HUES6 (cell line): ENCODE measurements at regions not wholly inside any gene's neighbourhood (a gene's known extent, or its start where the extent isn't known, plus 50 kb on each side); places are given as distances from the start of the nearest gene placed in this dataset.
"Not testable (repeated sequence)": the region's sequence is repeated elsewhere in the genome, so short reads cannot be mapped to it uniquely, and the experiment has no call there.

Experiments used
- H3K27ac ChIP-seq: 2 replicates; pipeline ENCODE4 v1.7.0; 2013; ENCODE audit warnings: low read depth, mild to moderate bottlenecking, low read length, inconsistent platforms
- H3K27me3 ChIP-seq: 2 replicates; pipeline ENCODE4 v1.6.1; 2013; ENCODE audit warnings: low read length; ENCODE audit not compliant: control insufficient read depth, insufficient read depth
- H3K36me3 ChIP-seq: 2 replicates; pipeline ENCODE4 v1.6.1; 2013; ENCODE audit warnings: low read length; ENCODE audit not compliant: control insufficient read depth, insufficient read depth
- H3K4me1 ChIP-seq: 2 replicates; pipeline ENCODE4 v1.6.1; 2013; ENCODE audit warnings: low read length; ENCODE audit not compliant: control insufficient read depth, insufficient read depth
- H3K4me3 ChIP-seq: 2 replicates; pipeline ENCODE4 v1.5.1; 2013; ENCODE audit warnings: low read depth, low read length
- H3K9ac ChIP-seq: one replicate; pipeline ENCODE4 v1.6.1; 2013; ENCODE audit warnings: mild to moderate bottlenecking, low read length
- H3K9me3 ChIP-seq: 2 replicates; pipeline ENCODE4 v1.6.1; 2013; ENCODE audit warnings: low read depth, low read length; ENCODE audit not compliant: control insufficient read depth, insufficient read depth

GRCh38 chr20:26008026-26008425 lies 311.4 kb upstream of the ZNF337 start:
- not testable (repeated sequence) for H3K4me1 ChIP-seq, H3K9ac ChIP-seq, H3K36me3 ChIP-seq, H3K4me3 ChIP-seq, H3K9me3 ChIP-seq, H3K27ac ChIP-seq, H3K27me3 ChIP-seq

GRCh38 chr20:26006164-26006563 lies 309.5 kb upstream of the ZNF337 start:
- not testable (repeated sequence) for H3K9me3 ChIP-seq, H3K9ac ChIP-seq, H3K4me1 ChIP-seq, H3K27ac ChIP-seq, H3K36me3 ChIP-seq, H3K27me3 ChIP-seq, H3K4me3 ChIP-seq

- not testable (repeated sequence) for H3K27ac ChIP-seq, H3K9me3 ChIP-seq, H3K36me3 ChIP-seq, H3K4me3 ChIP-seq, H3K9ac ChIP-seq, H3K4me1 ChIP-seq, H3K27me3 ChIP-seq
Measured at GRCh38 chr20:26003959-26004358, 307.3 kb upstream of the ZNF337 start.

GRCh38 chr20:25997367-25998038 lies 300.9 kb upstream of the ZNF337 start:
- H3K36me3 ChIP-seq: not testable (repeated sequence)

GRCh38 chr20:25992146-25992545 lies 295.5 kb upstream of the ZNF337 start:
- Histone ChIP-seq H3K9ac (no peak overlapping the region), H3K4me1 (no peaks in the 10 kb centered on the region), H3K9me3 (no peaks in the 10 kb centered on the region), H3K4me3 (no peak overlapping the region), H3K36me3 (no peaks in the 10 kb centered on the region), H3K27me3 (no peaks in the 10 kb centered on the region), H3K27ac (no peak overlapping the region)

More at GRCh38 chr20:25997367-25998038, 300.9 kb upstream of the ZNF337 start:
- H3K4me1 ChIP-seq, H3K27ac ChIP-seq, H3K27me3 ChIP-seq, H3K4me3 ChIP-seq, H3K9me3 ChIP-seq, H3K9ac ChIP-seq: not testable (repeated sequence)

- Histone ChIP-seq H3K4me3 (no peak overlapping the region), H3K9ac (no peak overlapping the region), H3K9me3 (no peaks in the 10 kb centered on the region), H3K36me3 (no peaks in the 10 kb centered on the region), H3K4me1 (no peaks in the 10 kb centered on the region), H3K27me3 (no peaks in the 10 kb centered on the region), H3K27ac (no peak overlapping the region)
Measured at GRCh38 chr20:25991756-25992130, 295.1 kb upstream of the ZNF337 start.

- Histone ChIP-seq H3K4me1 (no peaks in the 10 kb centered on the region), H3K4me3 (no peak overlapping the region), H3K9me3 (0 out of 2 replicates have a peak, but pooled peaks cover 2% of the 10 kb centered on the region), H3K27me3 (no peaks in the 10 kb centered on the region), H3K36me3 (no peaks in the 10 kb centered on the region), H3K9ac (no peak overlapping the region), H3K27ac (no peak overlapping the region)
Measured at GRCh38 chr20:25991051-25991755, 294.6 kb upstream of the ZNF337 start.

GRCh38 chr20:25989686-25990085 lies 293.0 kb upstream of the ZNF337 start:
- not testable (repeated sequence) for H3K4me1 ChIP-seq, H3K9ac ChIP-seq

GRCh38 chr20:25989196-25989595 lies 292.5 kb upstream of the ZNF337 start:
- Histone ChIP-seq H3K9ac (no peak overlapping the region), H3K9me3 (0 out of 2 replicates have a peak, but pooled peaks cover 2% of the 10 kb centered on the region), H3K4me3 (no peak overlapping the region), H3K27me3 (no peaks in the 10 kb centered on the region), H3K36me3 (no peaks in the 10 kb centered on the region), H3K27ac (no peak overlapping the region), H3K4me1 (no peaks in the 10 kb centered on the region)

More at GRCh38 chr20:25989686-25990085, 293.0 kb upstream of the ZNF337 start:
- H3K27ac ChIP-seq, H3K9me3 ChIP-seq, H3K4me3 ChIP-seq, H3K36me3 ChIP-seq, H3K27me3 ChIP-seq: not testable (repeated sequence)

DNA sequence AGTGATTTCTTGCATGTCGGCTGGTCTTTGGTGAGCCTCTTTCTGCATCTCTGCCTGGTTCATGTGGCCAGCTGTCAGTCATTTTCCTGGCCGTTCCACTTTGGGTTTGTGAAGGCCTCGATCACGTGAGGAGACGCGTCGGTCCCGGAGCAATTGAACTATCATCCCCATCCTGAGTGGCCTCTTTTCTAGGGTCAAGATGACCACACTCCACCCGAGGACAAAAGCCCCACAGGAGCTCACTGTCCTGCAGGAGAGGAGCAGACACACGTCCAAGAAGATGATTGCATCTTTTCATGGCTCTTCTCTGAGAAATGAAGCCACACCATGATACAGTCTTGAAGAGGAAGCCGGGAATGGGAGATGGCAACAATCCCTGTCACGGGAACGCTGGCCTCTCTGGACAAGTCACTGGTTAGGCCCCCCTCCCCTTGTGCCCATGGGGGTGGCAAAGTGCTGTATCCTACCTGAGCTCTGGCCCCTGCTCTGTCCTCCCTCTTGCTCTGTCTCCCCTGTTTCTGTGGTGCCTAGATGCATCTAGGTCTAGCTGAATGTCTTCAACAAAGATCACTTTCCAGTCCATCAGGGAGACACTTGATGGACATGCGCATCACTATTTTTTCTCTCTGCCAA lies 291.4 kb upstream of the ZNF337 start:
- not testable (repeated sequence) for H3K36me3 ChIP-seq, H3K9me3 ChIP-seq, H3K9ac ChIP-seq, H3K4me3 ChIP-seq, H3K27me3 ChIP-seq, H3K4me1 ChIP-seq, H3K27ac ChIP-seq
